ENCODE measurements at regions not wholly inside any gene's neighbourhood (a gene's known extent, or its start where the extent isn't known, plus 50 kb on each side); places are given as distances from the start of the nearest gene placed in this dataset.

GRCh38 chr2:19300961-19301360 is 57.5 kb downstream of the OSR1 start:
- intact Hi-C loops (cut with DNase I) = no loop called here
- no peak for DNase-seq
- no peak for ATAC-seq (ENCODE audit: poor library complexity)

DNA sequence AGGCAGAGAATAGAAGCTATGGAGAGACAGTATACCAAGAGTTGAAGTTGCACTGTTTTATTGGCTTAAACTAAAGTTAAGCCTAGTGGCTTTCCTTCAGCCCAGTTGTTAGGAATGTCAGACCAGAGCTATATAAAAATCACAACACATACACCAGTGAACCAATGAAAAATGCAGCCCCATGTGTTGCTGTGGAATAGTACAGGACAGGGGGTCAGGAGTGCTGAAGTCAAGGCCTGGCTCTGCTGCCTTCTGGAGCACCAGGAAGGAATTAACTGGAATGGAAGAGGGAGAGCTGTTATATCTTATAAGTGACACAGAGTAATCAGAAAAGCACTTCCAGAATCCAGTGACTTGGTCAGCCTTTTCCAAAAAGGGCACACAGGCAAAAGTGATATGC is 58.9 kb downstream of the OSR1 start:
- ATAC-seq (ENCODE audit: poor library complexity) (no peak), DNase-seq (no peak)
- intact Hi-C loops (cut with DNase I) = no loop called here

DNA sequence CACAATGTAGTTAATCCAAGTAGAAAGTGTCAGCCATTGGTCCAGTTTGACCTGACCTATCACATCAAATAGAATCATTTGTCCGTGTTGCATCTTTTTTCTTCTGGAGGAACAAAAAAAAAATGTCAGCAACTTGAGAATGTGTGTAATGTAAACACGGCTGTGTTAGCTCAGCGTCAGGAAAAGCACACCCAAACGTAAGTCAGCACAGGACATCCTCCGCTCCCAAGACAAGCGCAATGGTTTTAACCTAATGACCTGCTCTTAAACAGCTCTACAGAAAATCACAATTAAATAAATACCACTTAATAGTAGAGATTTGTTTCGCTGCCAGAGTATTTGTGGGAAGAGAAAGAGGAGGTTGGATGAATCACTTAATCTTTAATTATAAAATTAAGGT is 59.4 kb downstream of the OSR1 start:
- DNase-seq (no peak), ATAC-seq (ENCODE audit: poor library complexity) (no peak)
- intact Hi-C loops (cut with DNase I) = no loop called here

GRCh38 chr2:19297716-19298115 is 60.7 kb downstream of the OSR1 start:
- intact Hi-C loops (cut with DNase I) = no loop called here
- no peak for DNase-seq
- no peak for ATAC-seq (ENCODE audit: poor library complexity)

GRCh38 chr2:19295998-19296502 is 62.4 kb downstream of the OSR1 start:
- no peak for ATAC-seq (ENCODE audit: poor library complexity)
- no peak for DNase-seq
- intact Hi-C loops (cut with DNase I) = no loop called here

DNA sequence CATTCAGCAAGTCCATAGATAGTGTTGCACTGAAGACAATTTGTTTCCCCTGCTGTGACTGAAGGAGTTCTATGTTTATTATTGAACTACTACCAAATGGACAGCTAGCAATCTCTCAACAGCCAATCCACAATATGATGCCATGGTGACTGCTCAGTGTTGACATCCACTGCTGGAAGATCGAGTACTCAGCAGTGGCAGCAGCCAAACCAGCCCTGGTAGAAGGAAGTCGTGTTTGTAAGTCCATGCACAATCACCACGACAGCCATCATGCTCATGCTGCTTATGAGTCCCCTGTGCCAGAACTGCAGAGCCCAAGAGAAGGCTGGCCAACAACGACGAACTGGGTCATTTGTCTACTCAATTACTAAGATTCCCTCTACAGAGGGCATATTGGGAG is 66.4 kb downstream of the OSR1 start:
- peak; percentile 92 for ATAC-seq (ENCODE audit: poor library complexity)
- intact Hi-C loops (cut with DNase I) = no loop called here
- DNase-seq = peak; percentile 48

GRCh38 chr2:19288291-19288690 is 70.1 kb downstream of the OSR1 start:
- DNase-seq = no peak
- intact Hi-C loops (cut with DNase I) = no loop called here
- ATAC-seq (ENCODE audit: poor library complexity) = no peak

DNA sequence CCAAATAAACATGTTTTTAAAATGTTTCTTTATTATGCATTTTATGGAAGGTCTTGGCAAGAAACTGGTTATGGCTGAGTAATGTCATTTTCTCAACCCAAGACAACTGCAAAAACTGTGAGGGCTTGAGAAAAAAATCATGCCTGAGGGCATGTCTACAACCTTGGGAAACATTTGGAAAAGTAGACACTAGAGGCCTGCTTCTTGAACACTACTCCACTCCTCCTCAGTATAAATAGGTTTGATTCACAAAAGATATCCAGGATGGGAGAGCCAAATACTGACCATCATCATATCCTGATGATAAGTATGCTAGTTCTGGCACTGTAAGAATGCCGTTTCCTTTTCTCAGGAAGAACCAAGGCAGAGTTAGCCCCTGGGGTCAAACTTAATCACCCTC is 71.1 kb downstream of the OSR1 start:
- ATAC-seq (ENCODE audit: poor library complexity) = no peak
- intact Hi-C loops (cut with DNase I) = no loop called here
- no peak for DNase-seq

DNA sequence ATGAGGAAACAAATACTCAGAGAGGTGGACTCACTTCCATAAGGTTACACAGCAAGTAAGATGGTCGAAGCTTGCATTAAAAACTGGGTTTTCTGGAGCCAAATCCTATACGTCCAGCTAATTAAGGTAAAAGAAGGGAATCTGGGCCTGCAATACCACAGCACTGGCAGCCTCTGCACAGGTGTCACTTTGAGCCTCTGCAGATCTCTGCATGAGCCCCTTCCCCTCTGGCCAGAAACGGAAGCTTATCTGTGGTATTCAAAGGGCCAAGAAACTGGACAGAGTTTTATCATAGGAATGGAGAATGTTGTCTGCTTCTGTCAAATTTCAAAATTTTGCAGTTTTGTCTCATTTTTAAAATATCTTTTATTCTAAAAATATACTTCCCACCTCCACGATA is 76.1 kb downstream of the OSR1 start:
- ATAC-seq (ENCODE audit: poor library complexity) (no peak), DNase-seq (no peak)
- intact Hi-C loops (cut with DNase I) = no loop called here

- intact Hi-C loops (cut with DNase I) = no loop called here
- no peak for DNase-seq
- ATAC-seq (ENCODE audit: poor library complexity) = no peak
Observed at GRCh38 chr2:19274439-19274838, 84.0 kb downstream of the OSR1 start.

- intact Hi-C loops (cut with DNase I) = no loop called here
- no peak for DNase-seq
- no peak for ATAC-seq (ENCODE audit: poor library complexity)
Observed at GRCh38 chr2:19272941-19273470, 85.4 kb downstream of the OSR1 start.

DNA sequence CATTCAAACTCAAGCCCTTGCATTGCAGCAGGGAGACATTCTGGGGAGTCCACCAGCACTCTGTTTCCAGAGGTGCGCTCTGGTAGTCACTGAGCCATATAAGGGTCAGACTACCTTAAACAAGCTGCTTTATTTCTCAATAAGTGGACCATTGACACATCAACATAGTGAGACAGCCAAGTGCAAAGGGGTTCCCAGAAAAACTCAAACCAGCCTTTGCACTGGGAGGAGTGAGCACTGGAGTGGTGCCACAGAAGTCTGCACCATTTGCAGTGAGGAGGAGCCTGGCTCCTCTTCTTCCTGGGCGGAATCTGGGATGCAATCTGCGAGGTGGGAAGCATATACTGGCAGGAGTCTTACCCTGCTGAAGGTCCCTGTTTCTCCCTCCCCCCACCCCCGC is 86.4 kb downstream of the OSR1 start:
- DNase-seq (no peak), ATAC-seq (ENCODE audit: poor library complexity) (no peak)
- intact Hi-C loops (cut with DNase I) = no loop called here

DNA sequence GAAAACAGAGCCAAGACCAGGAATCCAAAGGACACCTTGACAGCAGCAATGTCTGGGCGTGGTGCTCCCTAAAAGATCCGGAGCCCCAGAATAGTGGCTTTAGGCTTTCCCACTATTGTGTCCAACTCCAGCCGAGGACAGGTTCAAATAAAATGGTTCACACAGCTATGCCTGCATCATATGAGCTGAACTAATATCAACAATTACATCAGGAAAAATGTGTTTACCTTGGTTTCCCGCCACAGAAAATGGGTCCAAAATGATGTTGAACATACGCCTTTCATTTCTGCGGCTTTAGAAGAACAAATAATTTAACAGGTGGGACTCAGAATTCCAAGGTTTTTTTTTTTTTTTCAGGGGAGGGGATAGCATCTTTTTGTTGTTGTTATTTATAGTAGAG is 93.6 kb downstream of the OSR1 start:
- no peak for ATAC-seq (ENCODE audit: poor library complexity)
- DNase-seq = no peak
- intact Hi-C loops (cut with DNase I) = no loop called here

DNA sequence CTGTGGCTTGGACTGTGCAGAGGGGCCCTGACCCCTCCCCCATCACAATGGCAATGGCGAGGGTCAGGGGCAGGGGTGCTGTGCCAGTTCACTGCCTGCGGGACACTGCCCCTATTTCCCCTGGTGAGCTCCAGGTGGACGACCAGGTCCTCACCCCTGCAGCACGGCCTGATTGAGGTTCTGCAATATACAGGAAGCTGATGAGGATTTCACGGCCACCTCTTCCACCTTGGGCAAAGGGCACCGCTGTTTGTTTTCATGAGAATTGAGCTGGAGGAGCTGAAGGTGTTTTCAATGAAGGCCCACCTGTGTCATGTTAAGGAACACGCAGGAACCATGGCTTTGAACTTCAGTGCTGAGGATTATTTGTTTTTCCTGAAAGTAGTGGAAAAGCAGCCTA is 96.3 kb downstream of the OSR1 start:
- ATAC-seq (ENCODE audit: poor library complexity) (no peak), DNase-seq (no peak)
- intact Hi-C loops (cut with DNase I) = no loop called here

GRCh38 chr2:19261061-19261460 is 97.4 kb downstream of the OSR1 start:
- intact Hi-C loops (cut with DNase I) = no loop called here
- DNase-seq (no peak), ATAC-seq (ENCODE audit: poor library complexity) (no peak)

DNA sequence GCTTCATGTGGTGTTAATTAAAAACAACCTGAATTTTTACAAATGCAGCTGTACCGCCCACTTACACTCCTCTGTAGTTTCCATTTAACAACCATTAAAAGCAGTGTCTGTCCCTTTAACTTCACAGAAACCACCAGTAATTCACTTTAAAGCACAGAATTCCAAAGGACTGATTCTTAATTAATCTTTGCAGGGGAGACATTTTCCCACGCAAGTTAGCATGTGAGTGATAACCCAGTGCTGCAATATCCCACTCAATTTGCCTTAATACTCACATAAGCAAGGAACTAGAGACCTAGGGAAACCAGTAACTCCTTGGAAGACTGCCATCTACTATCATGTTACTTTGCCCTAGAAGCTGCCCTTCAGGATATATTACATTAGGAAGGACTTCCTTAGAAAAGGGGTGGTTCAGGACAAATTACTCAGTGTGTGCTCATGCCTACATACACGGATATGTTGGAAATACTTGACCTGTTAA is 102.3 kb downstream of the OSR1 start:
- no peak for ATAC-seq (ENCODE audit: poor library complexity)
- no peak for DNase-seq
- intact Hi-C loops (cut with DNase I) = no loop called here

DNA sequence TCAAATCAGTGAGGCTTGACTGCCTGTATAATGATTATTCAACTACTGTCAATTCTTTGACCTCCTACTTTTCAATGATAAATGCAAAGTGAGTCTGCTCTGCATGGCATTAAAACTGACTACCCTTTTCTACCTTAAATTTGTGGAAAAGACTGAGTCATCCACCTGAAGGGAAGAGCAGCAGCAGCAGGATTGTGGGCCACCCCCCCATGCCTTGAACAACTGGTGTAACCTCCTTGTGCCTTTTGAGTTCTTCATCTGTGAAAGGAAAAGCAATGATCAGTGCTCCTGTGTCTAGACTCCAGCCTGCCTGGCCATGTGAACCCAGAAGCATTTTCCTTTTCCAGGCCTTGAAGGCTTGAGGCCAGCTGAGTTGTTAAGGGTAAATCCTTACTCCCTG is 102.9 kb downstream of the OSR1 start:
- ATAC-seq (ENCODE audit: poor library complexity) (no peak), DNase-seq (no peak)
- intact Hi-C loops (cut with DNase I) = no loop called here

GRCh38 chr2:19251554-19251953 is 106.9 kb downstream of the OSR1 start:
- ATAC-seq (ENCODE audit: poor library complexity) = no peak
- no peak for DNase-seq
- intact Hi-C loops (cut with DNase I) = no loop called here

DNA sequence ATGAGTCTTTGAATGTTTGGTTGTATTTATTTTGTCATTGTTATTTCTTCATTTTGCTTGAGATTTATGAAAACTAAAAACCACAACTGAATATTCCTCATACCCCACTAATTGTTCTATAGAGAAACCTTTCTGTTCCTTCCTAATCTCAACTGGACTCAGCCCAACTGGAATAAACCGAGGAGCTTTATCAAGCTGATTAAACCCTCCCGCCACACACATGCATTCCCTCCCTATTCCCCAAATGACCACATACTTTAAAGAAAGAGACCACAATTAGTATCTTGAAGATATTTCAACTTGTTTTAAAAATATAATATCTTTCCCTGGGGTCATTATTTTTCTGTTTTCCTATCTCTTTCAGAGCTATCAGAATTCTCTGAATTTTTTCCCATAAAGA is 107.5 kb downstream of the OSR1 start:
- intact Hi-C loops (cut with DNase I) = no loop called here
- ATAC-seq (ENCODE audit: poor library complexity) (no peak), DNase-seq (no peak)

DNA sequence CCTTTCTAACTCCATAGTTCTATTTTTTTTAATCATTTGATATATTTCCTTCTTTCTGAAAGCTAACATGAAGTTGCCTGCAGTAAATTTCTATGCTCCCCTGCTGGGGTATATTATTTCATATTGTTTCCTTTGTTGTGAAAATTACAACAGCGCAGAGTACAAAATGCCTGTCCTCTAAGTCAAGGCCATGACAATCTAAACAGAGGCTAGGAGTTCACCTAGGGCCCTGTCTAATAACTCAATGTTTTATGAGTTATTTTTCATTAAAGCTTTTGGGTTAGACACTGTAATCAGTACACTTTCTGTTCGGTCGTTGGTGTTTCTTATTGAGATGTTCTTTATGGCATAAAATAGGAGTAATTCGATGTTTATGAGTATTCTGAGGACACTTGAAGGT is 111.2 kb downstream of the OSR1 start:
- intact Hi-C loops (cut with DNase I) = no loop called here
- DNase-seq (no peak), ATAC-seq (ENCODE audit: poor library complexity) (no peak)

DNA sequence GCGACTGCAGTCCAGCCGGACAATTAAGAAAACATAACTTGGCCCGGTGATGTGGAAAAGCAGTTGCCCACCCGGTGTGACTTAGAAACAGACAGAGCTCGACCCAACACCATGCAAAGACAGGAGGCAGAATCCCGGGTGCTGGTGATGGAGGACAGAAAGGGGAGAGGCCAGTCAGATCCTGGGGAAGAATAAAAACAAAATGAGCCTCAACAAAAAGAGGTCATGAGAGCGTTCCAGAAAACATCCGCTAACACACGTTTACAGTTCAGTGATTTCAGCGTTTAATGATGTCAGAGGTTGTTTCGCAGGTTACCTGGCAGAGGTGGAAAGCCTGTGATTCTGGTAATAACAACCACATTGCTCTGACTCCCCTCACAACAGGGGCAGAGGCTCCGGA is 111.9 kb downstream of the OSR1 start:
- DNase-seq = no peak
- ATAC-seq (ENCODE audit: poor library complexity) = no peak
- intact Hi-C loops (cut with DNase I) = no loop called here

Data from Right ventricle myocardium superior (tissue), 1 donor.